Omental fat pad (tissue), 3 donors: ENCODE measurements at regions not wholly inside any gene's neighbourhood (a gene's known extent, or its start where the extent isn't known, plus 50 kb on each side); places are given as distances from the start of the nearest gene placed in this dataset.

Experiments used
- ATAC-seq: fragments of 150-250 bp; one replicate; pipeline ENCODE4 v1.9.1; 2016; ENCODE audit warnings: mild to moderate bottlenecking, moderate library complexity; ENCODE audit not compliant: low FRiP score
- DNase-seq: peaks from one replicate; pipeline ENCODE4 v3.0.0-alpha.2; 2019; ENCODE audit warnings: low spot score
- TF ChIP-seq, protein P1 (sequence below), 3 donors: fragments of 450-650 bp; IDR thresholded peaks; one replicate each; pipeline ENCODE4 v1.5.1; 2016 to 2017; ENCODE audit warnings: antibody characterized with exemption in 3 of 3, mild to moderate bottlenecking in 3 of 3, moderate library complexity in 2 of 3

DNA sequence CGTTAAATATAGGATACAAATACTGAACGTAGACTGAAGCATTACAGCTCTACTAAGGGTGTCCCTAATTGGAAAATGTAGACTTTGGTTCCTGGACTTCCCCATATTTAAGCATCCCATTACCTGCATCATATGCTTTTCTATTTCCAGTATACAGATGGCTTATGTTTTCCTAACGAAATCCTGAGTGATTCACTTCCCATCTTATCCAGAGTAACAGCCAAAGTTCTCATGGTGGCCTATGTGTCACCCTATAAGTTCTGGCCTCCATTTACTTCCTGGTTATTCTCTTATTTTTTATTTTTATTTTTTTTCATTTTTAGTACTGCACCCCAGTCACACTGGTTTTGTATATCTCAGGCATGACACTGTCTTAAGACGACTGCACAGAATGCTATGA, 552.3 kb downstream of the PRDM9 start:
- DNase-seq = no peak
- TF ChIP-seq, protein P1, sequence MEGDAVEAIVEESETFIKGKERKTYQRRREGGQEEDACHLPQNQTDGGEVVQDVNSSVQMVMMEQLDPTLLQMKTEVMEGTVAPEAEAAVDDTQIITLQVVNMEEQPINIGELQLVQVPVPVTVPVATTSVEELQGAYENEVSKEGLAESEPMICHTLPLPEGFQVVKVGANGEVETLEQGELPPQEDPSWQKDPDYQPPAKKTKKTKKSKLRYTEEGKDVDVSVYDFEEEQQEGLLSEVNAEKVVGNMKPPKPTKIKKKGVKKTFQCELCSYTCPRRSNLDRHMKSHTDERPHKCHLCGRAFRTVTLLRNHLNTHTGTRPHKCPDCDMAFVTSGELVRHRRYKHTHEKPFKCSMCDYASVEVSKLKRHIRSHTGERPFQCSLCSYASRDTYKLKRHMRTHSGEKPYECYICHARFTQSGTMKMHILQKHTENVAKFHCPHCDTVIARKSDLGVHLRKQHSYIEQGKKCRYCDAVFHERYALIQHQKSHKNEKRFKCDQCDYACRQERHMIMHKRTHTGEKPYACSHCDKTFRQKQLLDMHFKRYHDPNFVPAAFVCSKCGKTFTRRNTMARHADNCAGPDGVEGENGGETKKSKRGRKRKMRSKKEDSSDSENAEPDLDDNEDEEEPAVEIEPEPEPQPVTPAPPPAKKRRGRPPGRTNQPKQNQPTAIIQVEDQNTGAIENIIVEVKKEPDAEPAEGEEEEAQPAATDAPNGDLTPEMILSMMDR (IDR thresholded peaks at IDR 0.05) = no peak
- ATAC-seq = no peak

DNA sequence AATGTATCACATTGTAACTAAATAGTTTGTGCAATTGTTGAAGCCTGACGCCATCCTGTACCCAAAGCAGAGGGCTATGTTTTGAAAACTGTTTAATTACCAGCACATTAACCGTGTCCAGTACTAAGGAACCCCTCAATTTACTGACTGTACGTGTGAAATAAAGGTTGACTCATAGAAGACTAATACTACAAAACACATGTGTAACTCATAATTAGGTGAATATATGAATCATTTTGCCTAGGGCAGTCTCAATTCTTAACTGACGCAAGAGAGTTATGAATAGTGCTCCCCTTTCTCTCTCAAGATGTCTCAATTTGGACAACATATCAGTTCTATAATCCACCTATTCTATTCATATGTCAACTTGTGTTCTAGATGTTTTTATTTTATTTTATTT, 558.4 kb downstream of the PRDM9 start:
- DNase-seq = no peak
- TF ChIP-seq, protein P1 (IDR thresholded peaks at IDR 0.05) = no peak
- ATAC-seq = no peak

DNA sequence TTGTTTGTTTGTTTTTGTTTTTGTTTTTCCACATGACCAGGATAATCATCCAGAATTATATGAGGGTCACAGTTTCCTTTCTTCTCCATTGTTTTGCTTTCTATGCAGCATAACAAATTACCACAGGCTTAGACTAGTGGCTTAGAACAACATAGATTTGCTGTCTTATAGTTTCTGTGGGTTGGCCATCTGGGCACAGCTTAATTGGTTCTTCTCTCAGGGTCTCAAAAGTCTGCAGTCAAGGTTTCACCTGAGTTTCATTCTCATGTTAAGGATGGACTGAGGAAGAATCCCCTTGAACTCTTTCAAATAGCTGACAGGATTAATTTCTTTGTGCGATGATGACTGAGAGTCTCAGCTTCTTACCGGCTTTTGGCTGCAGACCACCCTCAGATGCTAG, 559.8 kb downstream of the PRDM9 start:
- no peak for DNase-seq
- TF ChIP-seq, protein P1 (IDR thresholded peaks at IDR 0.05) = no peak
- ATAC-seq = no peak

DNA sequence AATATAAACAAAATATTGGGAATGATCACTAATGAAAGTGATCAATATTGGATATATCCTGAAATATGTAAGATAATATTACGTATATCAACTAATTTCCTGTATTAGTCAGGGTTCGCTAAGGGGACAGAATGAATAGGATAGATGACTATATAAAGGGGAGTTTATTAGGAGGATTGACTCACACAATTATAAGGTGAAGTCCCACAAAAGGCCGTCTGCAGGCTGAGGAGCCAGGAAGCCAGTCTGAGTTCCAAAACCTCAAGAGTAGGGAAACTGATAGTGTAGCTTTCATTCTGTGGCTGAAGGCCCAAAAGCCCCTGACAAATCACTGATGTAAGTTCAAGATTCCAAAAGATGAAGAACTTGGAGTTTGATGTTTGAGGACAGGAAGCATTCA, 561.1 kb downstream of the PRDM9 start:
- no peak for DNase-seq
- ATAC-seq = no peak
- TF ChIP-seq, protein P1 (IDR thresholded peaks at IDR 0.05) = no peak

DNA sequence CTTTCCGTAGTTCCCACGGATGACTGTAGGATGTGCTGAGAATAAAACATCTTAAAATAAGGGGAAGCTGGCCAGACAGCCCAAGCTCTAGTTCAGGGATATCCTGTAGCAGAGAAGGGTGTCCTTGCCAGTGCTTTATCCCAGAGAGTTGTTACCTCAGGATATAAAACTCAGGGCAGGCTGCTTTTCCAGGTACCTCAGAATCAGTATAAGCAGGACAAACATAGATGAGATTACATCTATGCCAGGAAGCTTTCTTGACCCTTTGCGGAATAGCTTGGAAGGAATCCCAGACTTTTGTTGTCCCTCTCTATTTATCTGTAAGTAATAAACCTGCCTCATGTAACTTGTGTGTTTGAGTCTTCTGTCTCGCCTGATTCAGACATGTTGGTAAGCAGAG, 565.7 kb downstream of the PRDM9 start:
- DNase-seq (no peak), ATAC-seq (no peak)
- TF ChIP-seq, protein P1 (IDR thresholded peaks at IDR 0.05) = no peak

DNA sequence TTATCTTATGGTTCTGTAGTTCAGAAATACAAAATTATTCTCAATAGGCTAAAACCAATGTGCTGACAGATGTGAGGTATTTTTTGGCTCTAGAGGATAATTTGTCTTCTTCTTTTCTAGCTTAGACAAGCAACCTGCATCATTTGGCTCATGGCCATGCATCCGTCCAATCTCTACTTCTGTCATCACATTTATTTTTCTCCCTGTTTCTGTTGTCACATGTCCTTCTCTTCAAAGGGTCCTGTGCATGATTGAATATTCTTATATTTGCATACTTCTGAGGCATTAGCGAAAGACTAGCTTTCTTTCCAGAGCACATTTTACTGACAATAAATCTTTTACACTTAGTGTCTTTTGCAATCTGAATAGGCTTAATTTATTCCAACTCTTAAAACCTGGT, 564.7 kb downstream of the CDH10 start:
- DNase-seq (no peak), ATAC-seq (no peak)
- TF ChIP-seq, protein P1 (IDR thresholded peaks at IDR 0.05) = no peak

DNA sequence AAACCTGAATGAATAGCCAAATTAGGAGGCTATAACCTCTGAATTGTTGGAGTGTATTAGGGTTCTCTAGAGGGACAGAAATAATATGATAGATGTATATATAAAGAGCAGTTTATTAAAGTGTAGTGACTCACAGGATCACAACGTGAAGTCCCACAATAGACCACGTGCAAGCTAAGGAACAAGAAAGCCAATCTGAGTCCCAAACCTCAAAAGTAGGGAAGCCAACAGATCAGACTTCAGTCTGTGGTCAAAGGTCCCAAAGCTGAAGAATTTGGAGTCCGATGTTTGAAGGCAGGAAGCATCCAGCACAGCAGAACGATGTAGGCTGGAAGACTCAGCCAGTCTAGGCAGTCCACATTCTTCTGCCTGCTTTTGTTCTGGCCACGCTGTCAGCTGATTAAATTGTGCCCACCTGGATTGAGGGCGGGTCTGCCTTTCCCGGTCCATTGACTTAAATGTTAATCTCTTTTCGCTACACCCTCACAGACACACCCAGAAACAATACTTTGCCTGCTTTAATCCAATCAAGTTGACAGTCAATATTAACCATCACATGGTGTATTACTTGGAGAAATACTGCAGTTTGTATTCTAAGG, 550.6 kb downstream of the CDH10 start:
- TF ChIP-seq, protein P1 (IDR thresholded peaks at IDR 0.05) = no peak
- ATAC-seq = no peak
- DNase-seq = no peak
